SK-N-MC (cell line): ENCODE measurements at regions not wholly inside any gene's neighbourhood (a gene's known extent, or its start where the extent isn't known, plus 50 kb on each side); places are given as distances from the start of the nearest gene placed in this dataset.

Experiments used
- EZH2 ChIP-seq: fragments of 200-600 bp; sonication (generic); IDR thresholded peaks from one replicate; pipeline ENCODE4 v1.6.1; 2017; ENCODE audit warnings: antibody characterized with exemption
- FOXP2 ChIP-seq: optimal IDR thresholded peaks from 2 replicates; pipeline ENCODE3; 2011; ENCODE audit warnings: mild to moderate bottlenecking, moderate library complexity; ENCODE audit not compliant: insufficient read depth; ENCODE audit errors: extremely low read length, control extremely low read depth
- POLR2AphosphoS5 ChIP-seq: IDR thresholded peaks from 2 replicates; pipeline ENCODE4 v1.6.1; 2012; ENCODE audit warnings: mild to moderate bottlenecking, low read depth, low read length, borderline replicate concordance

DNA sequence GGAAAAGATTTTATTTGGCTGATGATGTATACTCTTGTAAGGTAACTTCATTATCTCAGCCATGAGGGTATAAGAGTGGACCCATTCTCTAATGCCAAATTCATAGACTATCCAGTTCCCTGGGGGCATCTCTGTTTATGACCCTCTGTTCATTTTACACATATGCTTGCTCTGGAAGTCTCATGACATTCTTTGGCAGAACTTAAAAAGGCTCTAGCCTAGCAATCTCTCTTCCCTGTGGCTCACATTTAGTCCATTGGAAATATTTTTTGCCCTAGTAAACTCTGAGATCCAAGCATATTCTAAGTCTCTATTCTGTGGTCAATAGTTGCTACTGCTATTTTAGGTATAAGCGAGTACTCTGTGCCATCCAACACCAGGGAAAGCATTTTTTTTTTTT is 1201.8 kb upstream of the ZEB2 start:
- TF ChIP-seq EZH2 (no peak), POLR2AphosphoS5 (no peak), FOXP2 (no peak)
